Stimulated activated CD8-positive, alpha-beta memory T cell treated with anti-CD3 and anti-CD28 coated beads, Interleukin-4, amount 100 ng/mL, for 48 hours (primary cell): ENCODE measurements at regions not wholly inside any gene's neighbourhood (a gene's known extent, or its start where the extent isn't known, plus 50 kb on each side); places are given as distances from the start of the nearest gene placed in this dataset.

ENCODE experiments used
- DNase-seq: peaks from one replicate; pipeline ENCODE4 v3.0.0-alpha.2; 2020

DNA sequence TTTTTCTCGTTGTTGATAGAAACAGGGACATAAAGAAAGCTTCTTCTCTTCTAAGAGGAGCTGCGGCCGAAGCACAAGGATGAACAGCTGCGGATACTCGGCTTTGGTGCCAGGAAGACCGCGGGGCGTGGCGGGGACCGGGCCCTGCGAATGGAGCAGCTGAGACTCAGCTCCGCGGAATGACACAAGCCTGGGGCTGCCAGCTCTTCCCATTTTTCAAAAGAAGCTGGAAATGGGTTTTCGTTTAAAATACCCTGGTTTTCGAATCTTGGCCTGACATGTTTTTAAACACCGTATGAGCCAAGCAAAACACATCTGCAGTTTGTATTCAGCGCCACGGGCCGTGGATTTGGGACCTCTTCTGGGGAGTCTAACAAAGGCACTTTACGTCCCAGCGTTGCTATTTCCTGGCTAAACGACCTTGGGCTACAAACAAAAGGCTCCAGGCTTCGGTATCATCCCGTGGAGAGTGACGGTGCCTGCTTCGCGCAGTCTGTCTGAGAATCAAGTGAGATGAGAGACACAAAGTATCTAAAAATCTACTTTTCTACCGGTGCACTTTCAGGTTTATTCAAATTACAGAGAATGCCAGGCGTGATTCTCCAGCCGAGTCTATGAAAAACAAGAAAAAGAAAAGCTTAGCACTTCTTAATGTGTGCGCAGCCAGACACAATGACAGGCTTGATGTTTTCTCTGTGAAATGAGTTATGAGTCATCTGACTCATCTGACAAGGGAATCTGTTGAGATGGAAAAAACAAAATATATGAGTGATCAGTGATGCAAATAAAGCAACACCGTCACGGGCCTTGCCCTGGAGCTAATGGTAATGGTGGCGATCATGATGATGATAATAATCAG is 114.0 kb upstream of the TMEM132D start:
- DNase-seq: no peak

DNA sequence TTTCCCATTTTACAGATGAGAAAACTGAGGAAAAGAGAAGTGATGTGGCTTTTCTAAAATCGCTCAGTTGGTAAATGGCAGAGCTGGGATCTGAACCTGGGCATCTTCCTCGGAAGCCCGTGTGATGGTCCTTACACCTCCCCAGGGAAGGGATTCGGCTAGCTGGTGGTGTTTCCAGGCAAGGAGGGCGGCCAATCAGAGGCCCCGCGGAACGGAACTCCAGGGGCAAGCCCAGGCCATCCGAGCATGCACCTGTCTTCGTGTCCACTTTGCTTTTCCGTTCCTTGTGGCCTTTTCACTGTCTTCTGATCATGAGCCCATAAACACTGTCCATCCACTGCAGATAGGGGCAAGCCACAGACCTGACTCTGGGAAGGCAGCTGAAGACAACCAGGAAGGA is 114.8 kb upstream of the TMEM132D start:
- DNase-seq: no peak

DNA sequence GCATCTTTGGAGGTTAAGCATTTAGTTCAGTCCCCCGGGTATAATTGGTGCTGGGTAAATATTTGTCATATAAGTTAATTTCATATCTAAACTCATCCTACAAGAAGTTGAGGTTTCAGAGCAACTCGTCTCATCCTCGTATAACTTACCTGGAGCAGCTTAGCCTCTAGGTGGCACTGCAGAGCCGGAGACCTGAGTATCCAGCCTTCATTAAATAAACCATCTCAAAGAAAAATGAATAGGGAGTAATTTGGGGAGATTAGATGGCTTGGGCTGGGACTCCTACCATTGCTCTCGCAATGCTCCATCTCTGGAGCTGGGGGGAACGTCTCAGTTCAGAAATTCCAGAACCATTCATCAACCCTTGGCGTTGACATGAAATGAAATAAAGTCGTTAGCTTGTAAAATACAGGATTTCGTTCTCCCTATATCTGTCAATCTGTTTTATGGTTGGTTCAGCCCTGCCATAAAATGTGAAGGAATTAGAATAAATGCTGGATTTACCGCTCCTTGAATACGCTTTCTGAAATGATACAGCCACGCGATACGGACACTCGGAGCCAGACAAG is 122.9 kb upstream of the TMEM132D start:
- DNase-seq: peak; percentile 62

DNA sequence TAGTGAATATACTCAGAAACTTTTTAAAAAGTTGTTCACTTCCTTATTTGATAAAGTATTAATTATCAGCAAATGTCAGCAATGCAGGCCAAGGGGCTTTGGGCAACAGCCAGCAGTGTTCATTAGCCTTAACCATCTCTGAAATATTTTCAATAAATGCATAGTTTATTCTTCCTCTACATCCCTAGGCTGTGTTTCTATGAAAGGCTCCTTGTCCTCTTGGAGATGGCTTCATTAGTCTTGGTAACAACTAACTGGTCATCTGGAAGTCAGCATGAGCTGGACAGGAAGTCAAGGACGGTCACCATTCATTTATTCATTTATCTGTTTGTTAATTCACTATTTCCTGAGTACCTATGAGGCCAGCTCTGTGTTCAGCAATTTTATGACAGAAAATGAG is 124.0 kb upstream of the TMEM132D start:
- DNase-seq: no peak

DNA sequence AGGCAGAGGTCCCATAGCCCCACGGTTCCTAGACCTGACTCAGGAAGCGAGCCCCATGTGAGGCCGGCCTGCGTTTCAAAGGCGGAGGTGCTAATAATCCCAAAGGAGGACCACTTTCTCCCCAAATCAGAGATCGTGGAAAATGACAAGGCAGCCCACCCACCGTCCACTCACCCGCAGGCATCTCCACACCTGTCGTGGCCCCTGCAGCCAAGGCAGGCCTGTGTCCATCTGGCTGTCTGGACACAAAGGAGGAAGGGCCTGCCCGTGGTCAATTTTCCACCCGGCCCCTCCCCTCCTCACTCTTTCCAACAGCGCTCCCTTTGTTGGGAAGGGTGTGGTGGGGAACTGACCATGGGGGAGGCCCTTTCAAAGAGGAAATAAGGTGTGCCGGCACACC is 125.3 kb upstream of the TMEM132D start:
- no peak for DNase-seq

- no peak for DNase-seq
These were observed 127.2 kb upstream of the TMEM132D start for GRCh38 chr12:130031041-130031440.

DNA sequence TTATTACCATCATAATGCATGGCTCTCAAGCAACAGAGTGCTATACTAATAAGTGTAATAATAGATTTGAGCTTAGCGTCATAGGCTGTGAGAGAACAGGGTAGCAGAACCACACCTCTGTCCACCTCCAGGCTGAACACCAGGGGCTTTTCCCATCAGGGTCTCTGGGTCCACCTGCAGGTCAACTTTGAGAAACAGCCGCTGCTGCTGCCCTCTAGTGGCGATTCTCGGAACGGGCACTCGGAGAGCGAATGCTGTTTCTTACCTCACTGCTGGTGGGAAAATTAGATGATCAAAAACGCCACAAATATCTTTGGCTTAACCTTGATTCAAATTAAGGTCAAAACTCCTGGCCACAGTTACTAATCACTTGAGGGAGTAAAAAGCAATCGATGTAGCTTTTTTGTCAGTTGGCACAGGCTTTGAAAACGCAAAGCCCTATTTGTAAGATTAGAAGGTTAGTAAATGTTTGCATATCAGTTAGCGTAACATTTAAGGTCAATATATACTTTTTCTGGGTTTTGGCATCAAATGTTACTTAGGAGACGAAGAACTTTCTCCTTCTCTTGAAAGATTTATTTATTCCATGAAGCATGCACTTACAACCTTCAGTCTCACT is 127.9 kb upstream of the TMEM132D start:
- peak; percentile 88 for DNase-seq

DNA sequence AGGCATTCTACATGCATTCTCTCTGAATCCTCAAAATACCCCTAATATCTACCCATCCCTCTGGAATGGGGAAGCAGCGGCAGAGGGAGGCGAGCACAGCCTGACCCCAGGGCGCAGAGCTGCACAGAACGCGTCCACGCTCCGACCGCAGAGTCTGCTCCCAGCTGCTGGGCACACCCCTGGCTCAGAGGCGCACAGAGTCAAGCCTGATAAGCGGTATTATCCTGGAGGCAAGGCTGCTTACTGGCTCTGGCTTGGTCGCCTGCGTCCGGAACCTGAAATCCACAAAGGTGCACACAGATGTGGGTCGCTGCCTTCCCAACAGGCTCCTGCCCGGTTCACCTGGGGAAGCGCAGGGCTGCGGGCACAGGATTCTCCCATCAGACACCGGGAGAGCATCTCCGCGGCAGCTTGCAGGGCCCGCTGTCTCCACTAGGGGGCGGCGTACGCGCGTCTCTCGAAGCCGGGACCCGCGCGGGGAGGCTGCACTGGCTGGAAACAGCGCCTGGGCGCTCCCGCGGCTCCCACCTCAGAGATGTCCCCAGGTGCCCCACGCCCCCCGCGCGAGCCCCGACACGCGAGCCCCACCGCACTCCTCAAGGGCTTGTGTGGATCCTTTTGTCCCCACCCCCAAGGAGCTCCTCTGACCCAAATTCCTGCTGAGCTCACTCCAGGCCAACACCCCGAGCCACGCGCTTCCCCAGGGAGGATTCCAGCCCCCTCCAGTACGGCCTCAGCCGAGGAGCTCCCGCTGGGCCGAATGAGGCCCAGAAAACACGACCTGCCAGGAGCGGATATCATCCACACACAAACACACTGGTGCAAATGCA is 120.1 kb upstream of the FZD10 start:
- peak; percentile 82 for DNase-seq

DNA sequence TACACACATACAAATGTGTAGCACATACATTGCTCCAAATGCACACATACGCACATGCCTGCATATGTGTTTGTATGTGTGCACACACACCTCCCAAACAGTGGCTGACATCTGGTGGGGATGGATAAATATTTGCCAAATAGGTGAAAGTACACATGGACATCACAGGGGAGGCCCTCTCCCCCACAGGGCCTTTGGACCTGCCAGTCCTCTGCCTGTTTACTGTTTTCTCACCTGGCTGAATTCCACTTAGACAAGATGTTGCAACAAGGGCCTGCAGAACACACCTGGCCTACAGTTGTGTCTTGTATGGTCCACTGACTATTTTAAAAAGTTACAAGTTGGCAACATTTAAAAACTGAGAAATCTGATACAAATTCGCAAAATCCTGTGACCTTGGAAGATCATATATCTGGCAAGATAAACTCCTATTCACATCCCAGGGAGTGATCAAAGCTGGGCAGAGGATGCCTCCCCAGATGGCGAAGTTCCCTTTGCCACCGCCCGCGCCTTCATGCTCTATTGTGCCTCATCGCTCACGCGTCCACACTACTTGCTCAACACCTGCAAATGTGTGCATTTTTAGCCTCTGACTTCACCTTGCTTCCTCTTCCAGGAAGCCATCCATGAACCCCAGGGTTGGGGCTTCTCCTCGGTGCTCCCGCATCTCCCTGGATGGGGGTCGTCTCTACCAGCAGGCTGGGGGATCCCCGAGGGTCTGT is 118.4 kb upstream of the FZD10 start:
- no peak for DNase-seq

DNA sequence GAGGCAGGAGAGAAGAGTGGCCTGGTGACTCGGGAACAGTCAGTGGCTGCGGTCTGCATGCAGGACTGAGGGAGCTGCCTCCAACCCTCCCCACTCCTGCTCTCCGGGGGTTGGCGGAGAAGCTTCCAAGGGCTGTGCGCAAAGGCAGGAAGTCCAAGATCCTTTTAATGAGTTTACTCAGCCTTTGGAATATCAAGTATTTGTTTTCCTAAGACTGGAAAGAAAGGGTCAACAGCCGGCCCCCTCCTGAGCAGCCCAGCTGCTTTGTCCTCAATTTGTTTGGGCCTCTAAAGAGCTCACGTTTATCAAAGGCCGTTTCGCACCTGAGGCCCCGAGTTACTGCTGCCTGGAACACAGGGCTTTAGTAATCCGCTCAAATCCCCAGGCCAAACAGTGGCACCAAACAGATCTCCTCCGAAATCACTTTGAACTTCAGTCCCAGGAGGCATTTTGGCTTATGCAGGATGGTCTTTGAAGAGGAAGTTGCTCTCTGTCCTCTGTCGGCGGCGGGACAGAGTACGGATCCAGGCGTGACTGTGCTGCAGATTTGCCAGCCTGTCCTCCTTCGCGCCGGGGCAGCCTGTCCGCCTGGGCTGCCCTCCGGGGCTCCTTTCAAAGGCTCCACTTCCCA is 117.2 kb upstream of the FZD10 start:
- no peak for DNase-seq

DNA sequence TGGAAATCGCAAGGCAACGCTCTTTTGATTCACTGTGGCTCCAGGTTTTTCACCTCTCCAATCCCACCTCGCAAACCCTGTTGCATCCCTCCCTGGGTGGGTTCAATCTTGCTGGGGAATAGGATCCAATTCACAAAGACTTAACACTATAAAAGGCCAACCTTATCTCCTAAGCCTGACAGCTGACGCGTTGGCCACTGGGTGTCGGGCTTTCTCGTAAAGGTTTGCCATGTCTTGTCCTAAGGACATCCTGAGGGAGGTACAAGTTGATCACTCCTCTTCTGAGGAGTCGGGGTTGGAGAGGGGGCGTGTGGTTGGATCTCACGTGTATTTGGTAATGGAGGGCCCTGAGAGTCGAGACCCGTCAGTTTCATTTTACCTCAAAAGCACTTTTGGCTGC is 112.6 kb upstream of the FZD10 start:
- DNase-seq: no peak

DNA sequence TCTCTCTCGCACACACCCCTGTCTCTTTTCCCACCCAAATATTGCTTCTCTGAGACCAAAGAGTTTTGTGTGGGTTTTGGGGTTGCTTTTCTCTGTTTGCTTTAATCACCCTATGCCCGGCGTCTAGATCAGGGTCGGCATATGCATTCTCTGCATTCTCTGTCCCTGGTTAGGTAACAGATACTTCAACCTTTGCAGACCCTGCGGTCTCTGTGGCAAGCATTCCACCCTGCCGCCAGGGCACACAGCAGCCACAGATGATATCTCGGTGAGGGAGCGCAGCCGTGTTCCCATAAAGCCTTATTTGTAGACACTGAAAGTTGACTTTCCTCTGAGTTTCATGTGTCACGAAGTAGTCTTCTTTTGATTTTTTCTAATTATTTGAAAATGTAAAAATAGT is 110.4 kb upstream of the FZD10 start:
- no peak for DNase-seq

DNA sequence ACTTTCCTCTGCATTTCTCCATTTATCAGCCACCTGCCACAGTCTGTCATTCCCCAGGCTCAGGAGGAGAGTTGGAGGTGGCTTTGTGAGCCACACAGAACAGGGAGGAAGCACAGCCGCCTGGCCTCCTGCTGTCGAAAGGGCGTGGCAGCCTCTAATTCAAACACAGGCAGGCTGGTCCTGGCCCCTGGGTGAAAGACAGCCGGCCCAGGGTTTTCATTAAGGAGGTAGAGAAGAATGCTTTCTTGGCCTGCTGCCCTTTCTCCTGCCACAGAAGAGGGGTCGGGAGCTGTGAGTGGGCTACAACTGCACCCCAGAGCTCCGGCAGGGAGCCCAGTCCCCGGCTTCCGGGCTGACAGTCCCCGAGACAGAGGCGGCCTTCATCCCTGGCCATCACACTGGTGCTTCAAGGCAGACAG is 108.6 kb upstream of the FZD10 start:
- no peak for DNase-seq

GRCh38 chr12:130054803-130055202 is 107.5 kb upstream of the FZD10 start:
- DNase-seq: no peak

GRCh38 chr12:130058926-130059472 is 103.3 kb upstream of the FZD10 start:
- no peak for DNase-seq

DNA sequence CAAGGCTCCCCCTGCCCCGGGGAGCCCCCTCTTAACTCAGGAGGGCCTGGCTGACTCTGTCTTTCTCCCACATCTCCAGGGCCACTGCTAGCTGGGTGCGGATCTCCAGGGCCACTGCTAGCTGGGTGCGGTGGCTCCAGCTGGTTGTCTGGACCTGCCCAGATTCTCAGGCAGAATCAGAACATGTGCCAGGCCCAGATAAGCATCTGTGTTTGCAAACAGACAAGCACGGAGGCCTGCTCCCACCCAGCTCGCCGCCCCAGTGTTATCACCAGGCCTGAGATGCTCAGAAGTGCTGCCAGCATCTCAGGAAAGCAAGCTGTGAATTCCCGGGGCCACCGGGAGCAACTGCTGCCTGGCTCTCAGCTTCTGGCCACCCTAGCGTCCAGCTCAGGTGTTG is 98.4 kb upstream of the FZD10 start:
- no peak for DNase-seq

- DNase-seq: no peak
These were observed 97.3 kb upstream of the FZD10 start for GRCh38 chr12:130064999-130065398.

- DNase-seq: no peak
These were observed 95.5 kb upstream of the FZD10 start for GRCh38 chr12:130066742-130067141.

GRCh38 chr12:130068741-130069140 is 93.5 kb upstream of the FZD10 start:
- DNase-seq: no peak

DNA sequence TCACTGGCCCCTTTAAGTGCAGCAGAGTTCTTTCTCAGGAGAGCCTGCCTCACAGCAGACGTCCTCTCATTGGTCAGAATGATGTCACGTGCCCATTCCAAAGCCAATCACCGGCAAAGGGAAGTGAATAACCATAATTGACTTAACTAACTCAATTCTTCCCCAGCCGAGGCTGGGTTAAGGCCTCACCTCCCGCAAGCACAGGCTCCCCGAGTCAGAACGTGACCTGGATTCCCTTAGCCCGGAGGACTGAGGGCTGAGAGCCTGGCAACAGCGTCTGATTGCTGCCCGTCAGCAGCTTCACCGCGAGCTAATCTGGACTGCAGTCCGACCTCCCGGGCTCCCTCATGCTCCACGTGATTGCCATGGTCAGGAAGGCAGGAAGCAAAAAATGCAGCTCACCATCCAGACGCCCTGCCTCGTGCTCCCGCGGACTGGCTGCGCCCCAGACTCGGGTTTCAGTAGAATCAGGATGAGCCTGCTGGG is 92.1 kb upstream of the FZD10 start:
- DNase-seq: no peak

- DNase-seq: no peak
These were observed 88.5 kb upstream of the FZD10 start for GRCh38 chr12:130073721-130074120.
